BLaER1 (cell line): ENCODE measurements at regions not wholly inside any gene's neighbourhood (a gene's known extent, or its start where the extent isn't known, plus 50 kb on each side); places are given as distances from the start of the nearest gene placed in this dataset.

Experiments used
- H3K27ac ChIP-seq: shearing (Covaris generic); formaldehyde crosslinking; 2 replicates; pipeline ENCODE4 v1.8.1; 2022
- H3K27me3 ChIP-seq: shearing (Covaris generic); formaldehyde crosslinking; 2 replicates; pipeline ENCODE4 v1.8.1; 2022
- H3K36me3 ChIP-seq: shearing (Covaris generic); formaldehyde crosslinking; 2 replicates; pipeline ENCODE4 v1.8.1; 2022
- H3K4me1 ChIP-seq: shearing (Covaris generic); formaldehyde crosslinking; 2 replicates; pipeline ENCODE4 v1.8.1; 2022
- H3K4me2 ChIP-seq: shearing (Covaris generic); formaldehyde crosslinking; 2 replicates; pipeline ENCODE4 v1.8.1; 2022
- H3K4me3 ChIP-seq: shearing (Covaris generic); formaldehyde crosslinking; 2 replicates; pipeline ENCODE4 v1.8.1; 2022
- H3K9ac ChIP-seq: shearing (Covaris generic); formaldehyde crosslinking; 2 replicates; pipeline ENCODE4 v1.8.1; 2022
- H3K9me3 ChIP-seq: shearing (Covaris generic); formaldehyde crosslinking; 2 replicates; pipeline ENCODE4 v1.8.1; 2022
- H4K20me1 ChIP-seq: shearing (Covaris generic); formaldehyde crosslinking; 2 replicates; pipeline ENCODE4 v1.8.1; 2022
- Cebpa-rat ChIP-seq: shearing (Covaris generic); IDR thresholded peaks from 2 replicates; pipeline ENCODE4 v1.8.1; 2022

DNA sequence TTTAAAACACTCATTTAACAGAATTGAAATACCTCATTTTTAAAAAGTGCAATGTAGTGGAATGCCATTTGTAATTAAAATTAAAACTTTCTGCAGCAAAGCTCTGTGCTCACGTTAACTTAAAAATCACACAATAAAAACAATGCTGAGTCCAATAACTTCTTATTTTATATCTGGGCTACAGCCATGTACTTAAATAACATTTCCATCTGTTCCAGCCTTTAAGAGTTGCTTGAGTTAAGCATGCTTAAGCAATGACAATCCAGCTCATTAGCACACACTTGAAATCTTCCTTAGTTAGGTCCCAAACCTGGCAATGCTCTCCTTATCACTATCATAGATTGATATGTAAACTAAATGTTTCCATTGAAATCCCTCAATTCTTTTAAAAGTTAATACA is 132.3 kb upstream of the CDH12 start:
- H3K4me2 ChIP-seq, result no peak overlapping the region
- no peaks in the 10 kb centered on the region for H3K4me1 ChIP-seq
- H4K20me1 ChIP-seq, result no peaks in the 10 kb centered on the region
- H3K27ac ChIP-seq, result no peak overlapping the region
- no peaks in the 10 kb centered on the region for H3K36me3 ChIP-seq
- no peak overlapping the region for H3K9ac ChIP-seq
- H3K4me3 ChIP-seq, result no peak overlapping the region
- no peaks in the 10 kb centered on the region for H3K27me3 ChIP-seq
- H3K9me3 ChIP-seq, result no peaks in the 10 kb centered on the region
- no peak for TF ChIP-seq Cebpa-rat

DNA sequence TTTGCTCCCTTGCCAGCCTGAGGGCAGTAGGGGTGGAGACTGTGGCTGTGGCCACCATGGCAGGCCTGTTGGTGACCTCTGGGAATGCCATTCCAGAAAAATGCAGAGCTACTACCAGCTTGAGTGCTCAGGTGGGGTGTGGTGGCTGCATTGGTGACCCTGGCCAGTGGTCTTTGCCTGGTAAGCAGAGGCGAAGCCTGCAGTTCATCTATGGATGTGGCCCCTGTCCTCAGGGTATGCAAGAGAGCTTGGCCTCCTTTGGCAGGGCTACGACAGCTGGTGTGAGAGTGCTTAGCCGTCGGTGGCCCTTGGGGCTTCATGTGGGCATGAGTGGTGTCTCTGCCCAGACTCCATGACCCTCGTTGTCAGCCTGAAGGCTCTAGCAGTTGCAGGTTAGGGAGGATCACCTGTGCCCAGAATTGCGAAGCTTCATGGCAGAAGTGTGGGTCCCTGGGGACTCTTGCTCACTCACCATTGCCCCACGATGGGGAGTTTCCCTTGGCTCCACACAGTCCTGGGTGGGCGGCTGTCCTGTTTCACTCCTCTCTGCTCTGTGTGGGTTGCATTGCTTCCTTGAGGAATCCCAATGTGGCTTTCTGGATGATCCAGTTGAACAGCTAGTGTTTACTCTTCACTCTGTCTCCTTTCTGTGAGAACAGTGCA is 117.9 kb upstream of the CDH12 start:
- no peak for TF ChIP-seq Cebpa-rat
- Histone ChIP-seq H4K20me1 (no peaks in the 10 kb centered on the region), H3K9me3 (peaks cover 34% of the 10 kb centered on the region), H3K36me3 (no peaks in the 10 kb centered on the region), H3K4me2 (no peak overlapping the region), H3K9ac (no peak overlapping the region), H3K27me3 (no peaks in the 10 kb centered on the region), H3K4me1 (peaks cover 19% of the 10 kb centered on the region), H3K4me3 (no peak overlapping the region), H3K27ac (no peak overlapping the region)

DNA sequence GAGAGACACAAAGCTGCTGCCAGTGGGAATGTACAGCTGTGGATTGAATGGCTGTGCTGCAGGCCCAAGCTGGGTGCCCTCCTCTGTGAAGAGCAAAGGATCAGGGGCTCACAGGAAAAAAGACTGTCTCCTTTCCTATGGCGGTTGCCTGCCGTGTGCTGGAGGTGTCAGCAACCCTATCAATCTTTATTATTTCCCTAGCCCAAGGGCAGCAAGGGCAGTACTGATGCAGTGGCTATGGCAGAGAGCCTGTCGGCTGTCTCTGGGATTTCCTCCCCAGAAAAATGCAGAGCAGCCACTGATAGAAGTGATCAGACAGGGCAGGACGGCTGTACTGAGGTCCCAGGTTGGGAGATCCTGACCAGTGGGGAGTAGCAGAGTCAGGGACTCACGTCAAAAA is 117.3 kb upstream of the CDH12 start:
- Histone ChIP-seq H3K27me3 (no peaks in the 10 kb centered on the region), H4K20me1 (no peaks in the 10 kb centered on the region), H3K9ac (no peak overlapping the region), H3K9me3 (peaks cover 35% of the 10 kb centered on the region), H3K4me3 (no peak overlapping the region), H3K4me2 (no peak overlapping the region), H3K27ac (no peak overlapping the region), H3K4me1 (peaks cover 25% of the 10 kb centered on the region), H3K36me3 (no peaks in the 10 kb centered on the region)
- no peak for TF ChIP-seq Cebpa-rat

DNA sequence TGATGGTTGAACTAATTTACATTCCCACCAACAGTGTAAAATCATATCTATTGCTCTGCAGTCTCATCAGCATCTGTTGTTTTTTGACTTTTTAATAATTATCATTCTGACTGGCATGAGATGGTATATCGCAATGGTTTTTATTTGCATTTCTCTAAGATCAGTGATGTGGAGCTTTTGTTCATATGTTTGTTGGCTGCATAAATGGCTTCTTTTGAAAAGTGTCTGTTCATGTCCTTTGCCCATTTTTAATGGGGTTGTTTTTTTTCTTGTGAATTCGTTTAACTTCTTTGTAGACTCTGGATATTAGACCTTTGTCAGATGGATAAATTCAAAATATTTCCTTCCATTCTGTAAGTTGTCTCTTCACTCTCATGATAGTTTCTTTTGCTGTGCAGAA is 115.2 kb upstream of the CDH12 start:
- H4K20me1 ChIP-seq, result no peaks in the 10 kb centered on the region
- no peak for TF ChIP-seq Cebpa-rat
- H3K27ac ChIP-seq, result no peak overlapping the region
- no peaks in the 10 kb centered on the region for H3K27me3 ChIP-seq
- no peak overlapping the region for H3K4me3 ChIP-seq
- peaks cover 39% of the 10 kb centered on the region for H3K9me3 ChIP-seq
- no peak overlapping the region for H3K9ac ChIP-seq
- peaks cover 35% of the 10 kb centered on the region for H3K4me1 ChIP-seq
- no peak overlapping the region for H3K4me2 ChIP-seq
- no peaks in the 10 kb centered on the region for H3K36me3 ChIP-seq

DNA sequence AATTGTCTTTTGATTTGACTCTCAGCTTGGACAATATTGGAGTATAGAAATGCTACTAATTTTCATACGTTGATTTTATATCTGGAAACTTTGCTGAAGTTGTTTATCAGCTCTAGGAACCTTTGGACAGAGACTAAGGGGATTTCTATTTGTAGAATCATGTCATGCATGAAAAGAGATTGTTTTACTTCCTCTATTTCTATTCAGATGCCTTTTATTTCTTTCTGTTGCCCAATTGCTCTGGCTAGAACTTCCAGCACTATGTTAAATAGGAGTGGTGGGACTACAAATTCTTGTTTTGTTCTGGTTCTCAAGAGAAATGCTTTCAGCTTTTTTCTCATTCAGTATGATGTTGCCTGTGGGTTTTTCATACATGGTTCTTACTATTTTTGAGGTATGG is 112.8 kb upstream of the CDH12 start:
- Histone ChIP-seq H3K4me1 (peaks cover 35% of the 10 kb centered on the region), H3K9ac (no peak overlapping the region), H3K36me3 (no peaks in the 10 kb centered on the region), H3K27me3 (no peaks in the 10 kb centered on the region), H3K27ac (peak overlapping the region; percentile 28), H4K20me1 (no peaks in the 10 kb centered on the region), H3K9me3 (peaks cover 39% of the 10 kb centered on the region), H3K4me3 (no peak overlapping the region), H3K4me2 (peak overlapping the region; percentile 51)
- peak; percentile 57; the same call in 1 of the 2 replicates for TF ChIP-seq Cebpa-rat

DNA sequence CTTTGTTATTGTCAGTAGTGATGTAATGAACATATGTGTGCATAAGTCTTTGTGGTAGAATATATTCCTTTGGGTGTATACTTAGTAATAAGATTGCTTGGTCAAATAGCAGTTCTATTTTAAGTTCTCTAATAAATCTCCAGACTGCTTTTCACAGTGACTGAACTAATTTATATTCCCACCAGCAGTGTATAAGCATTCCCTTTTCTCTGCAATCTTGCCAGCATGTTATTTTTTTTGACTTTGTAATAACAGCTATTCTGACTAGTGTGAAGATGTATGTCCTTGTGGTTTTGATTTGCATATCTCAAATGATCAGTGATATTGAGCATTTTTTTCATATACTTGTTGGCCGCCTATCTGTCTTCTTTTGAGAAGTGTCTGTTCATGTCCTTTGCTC is 111.5 kb upstream of the CDH12 start:
- Histone ChIP-seq H3K4me2 (peak overlapping the region; percentile 51), H3K4me1 (peaks cover 30% of the 10 kb centered on the region), H3K36me3 (no peaks in the 10 kb centered on the region), H3K27me3 (no peaks in the 10 kb centered on the region), H3K4me3 (no peak overlapping the region), H3K27ac (no peak overlapping the region), H3K9me3 (peaks cover 30% of the 10 kb centered on the region), H4K20me1 (no peaks in the 10 kb centered on the region), H3K9ac (no peak overlapping the region)
- TF ChIP-seq Cebpa-rat, result no peak

DNA sequence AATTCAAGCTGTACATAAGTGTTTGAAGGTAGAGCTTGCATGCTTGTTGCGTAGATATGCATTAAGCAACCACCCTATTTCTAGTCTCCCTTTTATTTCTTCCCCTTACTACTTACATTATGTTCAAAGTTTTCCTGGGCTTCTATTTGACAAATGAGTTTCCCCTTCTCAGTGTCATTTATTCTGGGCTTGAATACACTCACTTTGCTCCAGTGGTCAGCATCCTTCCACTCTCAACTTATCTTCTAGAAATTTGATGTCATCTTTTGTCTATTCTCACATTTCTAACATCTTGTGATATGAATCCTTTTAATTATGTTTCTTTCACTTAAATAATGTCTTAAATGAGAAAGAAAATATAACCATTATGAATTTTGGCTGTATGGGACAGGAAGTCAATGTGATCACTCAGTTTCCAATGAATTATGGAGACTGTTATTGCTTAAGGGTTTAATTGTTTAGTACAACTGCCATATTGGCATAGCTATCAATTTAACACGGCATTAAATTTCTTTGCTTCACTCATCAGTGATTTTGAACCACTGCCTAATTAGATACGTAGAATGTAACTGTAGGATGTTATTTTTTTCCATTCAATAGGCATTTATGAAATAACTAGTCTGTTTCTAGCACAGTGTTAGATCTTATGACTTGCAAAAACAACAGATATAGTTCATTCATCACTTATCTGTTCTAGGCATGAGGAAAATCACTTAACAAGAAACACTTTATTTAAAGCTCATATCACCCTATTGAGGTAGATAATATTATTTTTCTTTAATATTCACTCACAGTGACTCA is 105.5 kb upstream of the CDH12 start:
- no peaks in the 10 kb centered on the region for H4K20me1 ChIP-seq
- no peak overlapping the region for H3K4me3 ChIP-seq
- no peaks in the 10 kb centered on the region for H3K9me3 ChIP-seq
- H3K27ac ChIP-seq, result no peak overlapping the region
- H3K9ac ChIP-seq, result no peak overlapping the region
- no peak for TF ChIP-seq Cebpa-rat
- H3K4me1 ChIP-seq, result no peaks in the 10 kb centered on the region
- no peak overlapping the region for H3K4me2 ChIP-seq
- no peaks in the 10 kb centered on the region for H3K36me3 ChIP-seq
- no peaks in the 10 kb centered on the region for H3K27me3 ChIP-seq

DNA sequence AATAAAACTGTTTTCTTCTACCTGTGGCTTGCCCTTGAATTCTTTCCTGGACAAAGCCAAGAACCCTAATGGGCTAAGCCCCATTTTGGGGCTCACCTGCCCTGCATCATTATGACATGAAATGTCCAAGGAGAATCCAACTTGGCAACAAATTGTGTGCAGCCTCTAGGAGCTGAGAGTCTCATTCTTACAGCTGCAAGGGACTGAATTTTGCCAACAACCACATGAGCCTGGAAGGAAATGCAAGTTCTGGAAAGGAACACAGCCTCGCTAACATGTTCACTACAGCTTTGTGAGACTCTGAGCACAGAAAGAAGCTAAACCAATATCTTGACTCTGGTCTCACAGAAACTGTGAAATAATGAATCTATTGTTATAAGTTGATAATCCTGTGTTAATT is 94.8 kb upstream of the CDH12 start:
- Histone ChIP-seq H3K27me3 (no peaks in the 10 kb centered on the region), H3K9me3 (no peaks in the 10 kb centered on the region), H3K9ac (no peak overlapping the region), H3K4me3 (no peak overlapping the region), H4K20me1 (no peaks in the 10 kb centered on the region), H3K27ac (no peak overlapping the region), H3K4me2 (no peak overlapping the region), H3K4me1 (no peaks in the 10 kb centered on the region), H3K36me3 (no peaks in the 10 kb centered on the region)
- TF ChIP-seq Cebpa-rat, result no peak

DNA sequence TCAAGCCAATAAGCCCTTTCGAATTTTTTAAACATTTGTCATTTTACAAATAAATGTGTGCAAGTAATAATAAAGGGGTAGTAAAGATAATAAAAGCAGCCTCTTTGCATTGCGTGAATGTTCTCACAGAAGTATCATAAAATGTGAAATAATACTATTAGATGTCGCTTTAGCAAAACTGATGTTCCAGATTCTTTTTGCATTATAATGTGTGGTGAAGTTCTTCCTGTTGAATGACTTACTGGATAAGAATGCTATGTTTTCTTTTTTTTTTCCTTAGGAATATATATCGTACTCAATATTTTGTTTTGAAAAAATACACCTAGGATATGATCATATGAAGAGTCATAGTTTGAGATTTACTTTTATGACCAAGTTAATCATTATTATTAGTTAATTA is 85.2 kb upstream of the CDH12 start:
- H3K4me1 ChIP-seq, result peaks cover 12% of the 10 kb centered on the region
- no peaks in the 10 kb centered on the region for H3K36me3 ChIP-seq
- TF ChIP-seq Cebpa-rat, result no peak
- H4K20me1 ChIP-seq, result no peaks in the 10 kb centered on the region
- H3K27me3 ChIP-seq, result no peaks in the 10 kb centered on the region
- no peak overlapping the region for H3K27ac ChIP-seq
- peaks cover 6% of the 10 kb centered on the region; the same call in 1 of the 2 replicates for H3K9me3 ChIP-seq
- no peak overlapping the region for H3K4me2 ChIP-seq
- no peak overlapping the region for H3K9ac ChIP-seq
- no peak overlapping the region for H3K4me3 ChIP-seq

DNA sequence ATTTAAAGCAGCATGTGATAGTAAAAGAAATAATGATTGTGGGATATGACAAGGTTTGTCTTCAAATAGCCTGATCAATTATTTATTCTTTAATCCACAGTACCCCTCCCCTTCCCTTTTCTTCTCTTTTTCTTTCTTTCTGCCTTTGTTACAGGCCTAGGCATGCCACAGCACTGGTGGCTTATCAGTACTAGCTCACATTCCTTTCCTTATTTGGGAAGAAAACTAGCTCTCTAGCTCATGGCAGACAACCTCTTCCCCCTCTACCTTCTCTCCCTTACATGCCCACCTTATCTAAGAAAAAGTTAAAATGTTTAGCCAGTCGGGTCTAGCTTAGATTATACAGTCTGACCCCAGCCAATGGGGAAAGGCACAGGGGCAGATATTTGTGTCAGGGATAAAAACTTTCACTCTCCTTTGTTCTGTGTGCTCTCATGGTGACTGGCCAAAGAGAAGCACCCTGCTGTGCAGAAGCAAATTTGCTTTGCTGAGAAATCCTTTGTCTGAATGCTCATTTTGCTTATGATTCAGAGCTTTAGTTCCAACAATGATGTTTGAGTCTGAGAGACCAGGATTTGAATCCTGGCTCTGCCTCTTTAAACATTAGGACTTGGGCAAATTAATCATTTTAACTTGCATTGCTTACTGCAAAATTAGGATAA is 75.8 kb upstream of the CDH12 start:
- Histone ChIP-seq H3K4me2 (no peak overlapping the region), H3K27me3 (no peaks in the 10 kb centered on the region), H3K9ac (no peak overlapping the region), H4K20me1 (no peaks in the 10 kb centered on the region), H3K4me1 (no peaks in the 10 kb centered on the region), H3K27ac (no peak overlapping the region), H3K4me3 (no peak overlapping the region), H3K9me3 (no peaks in the 10 kb centered on the region), H3K36me3 (no peaks in the 10 kb centered on the region)
- no peak for TF ChIP-seq Cebpa-rat
